ENCODE measurements at regions not wholly inside any gene's neighbourhood (a gene's known extent, or its start where the extent isn't known, plus 50 kb on each side); places are given as distances from the start of the nearest gene placed in this dataset.

DNA sequence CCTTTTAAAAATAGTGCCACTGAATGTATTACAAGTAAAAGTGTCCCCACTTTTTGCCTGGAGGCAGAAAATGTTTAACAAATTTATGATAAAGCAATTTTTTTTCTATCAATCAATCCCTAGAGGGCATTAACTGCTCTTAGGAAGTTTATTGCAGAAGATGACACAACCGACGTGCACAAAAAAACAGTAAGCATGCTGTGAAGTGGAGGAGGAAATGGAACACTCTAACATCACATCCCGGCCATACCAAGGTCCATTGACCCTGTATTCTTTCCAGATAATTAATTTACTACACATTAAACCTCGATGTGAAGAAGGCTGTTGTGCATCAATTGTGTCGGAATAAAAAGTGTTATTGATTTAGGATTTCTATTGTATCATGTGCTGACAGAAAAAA lies 264.9 kb upstream of the NR5A2 start:
- H3K9me3 ChIP-seq (ENCODE audit: control insufficient read depth in 2 of 2, low read length in 2 of 2), result peaks cover 0 to 4% of the 10 kb centered on the region in 2 donors
- no peak overlapping the region for H3K4me3 ChIP-seq (ENCODE audit: low read length in 2 of 2)
- no peak overlapping the region for H3K9ac ChIP-seq (ENCODE audit: low read length in 2 of 2)
- H3K4me1 ChIP-seq (ENCODE audit: control insufficient read depth, insufficient read depth, low read length), result no peaks in the 10 kb centered on the region
- no peaks in the 10 kb centered on the region for H3K36me3 ChIP-seq (ENCODE audit: control insufficient read depth in 2 of 2, insufficient read depth in 2 of 2, low read length in 2 of 2)
- no peak overlapping the region for H3K27ac ChIP-seq (ENCODE audit: low read length)
- no peaks in the 10 kb centered on the region for H3K27me3 ChIP-seq (ENCODE audit: control insufficient read depth in 1 of 2, insufficient read depth in 2 of 2, low read length in 2 of 2)

DNA sequence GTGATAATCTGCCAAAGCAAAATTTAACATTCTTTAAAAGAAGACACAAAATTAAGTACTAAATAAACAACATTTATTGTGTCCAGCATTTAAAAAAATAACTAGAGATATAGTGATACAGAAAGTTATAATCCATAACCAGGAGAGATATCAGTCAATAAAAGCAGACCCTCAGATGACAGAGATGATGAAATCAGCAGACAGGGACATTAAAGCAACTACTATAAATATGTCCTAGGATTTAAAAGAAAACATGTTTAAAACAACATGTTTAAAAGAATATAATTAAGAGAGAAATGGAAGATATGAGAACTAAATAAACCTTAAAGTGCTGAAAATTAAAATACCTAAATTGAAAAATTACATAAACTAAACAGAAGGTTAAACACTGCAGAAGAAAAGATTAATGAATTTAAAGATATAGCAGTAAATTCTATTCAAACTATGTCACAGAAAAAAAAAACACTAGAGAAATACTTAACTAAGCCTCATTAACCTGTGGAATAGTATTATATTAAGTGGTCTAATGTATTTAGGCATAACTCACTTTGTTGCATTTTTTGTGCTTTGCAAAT lies 261.2 kb upstream of the NR5A2 start:
- no peaks in the 10 kb centered on the region for H3K36me3 ChIP-seq (ENCODE audit: control insufficient read depth in 2 of 2, insufficient read depth in 2 of 2, low read length in 2 of 2)
- no peaks in the 10 kb centered on the region for H3K4me1 ChIP-seq (ENCODE audit: control insufficient read depth, insufficient read depth, low read length)
- H3K4me3 ChIP-seq (ENCODE audit: low read length in 2 of 2), result no peak overlapping the region
- no peak overlapping the region for H3K27ac ChIP-seq (ENCODE audit: low read length)
- H3K9ac ChIP-seq (ENCODE audit: low read length in 2 of 2), result no peak overlapping the region
- H3K27me3 ChIP-seq (ENCODE audit: control insufficient read depth in 1 of 2, insufficient read depth in 2 of 2, low read length in 2 of 2), result no peaks in the 10 kb centered on the region
- H3K9me3 ChIP-seq (ENCODE audit: control insufficient read depth in 2 of 2, low read length in 2 of 2), result peaks cover 0 to 4% of the 10 kb centered on the region in 2 donors

DNA sequence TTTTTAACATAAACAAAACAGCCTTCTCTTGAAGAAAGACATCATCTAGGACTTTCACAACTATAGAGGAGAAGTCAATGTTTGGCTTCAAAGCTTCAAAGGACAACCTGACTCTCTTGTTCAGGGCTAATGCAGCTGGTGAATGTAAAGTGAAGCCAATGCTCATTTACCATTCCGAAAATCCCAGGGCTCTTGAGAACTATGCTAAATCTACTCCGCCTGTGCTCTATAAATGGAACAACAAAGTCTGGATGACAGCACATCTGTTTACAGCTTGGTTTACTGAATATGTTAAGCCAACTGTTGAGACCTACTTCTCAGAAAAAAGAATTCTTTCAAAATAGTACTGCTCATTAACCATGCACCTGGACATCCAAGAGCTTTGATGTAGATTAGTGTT lies 259.8 kb upstream of the NR5A2 start:
- Histone ChIP-seq H3K36me3 (ENCODE audit: control insufficient read depth in 2 of 2, insufficient read depth in 2 of 2, low read length in 2 of 2) (no peaks in the 10 kb centered on the region), H3K9me3 (ENCODE audit: control insufficient read depth in 2 of 2, low read length in 2 of 2) (peaks cover 0 to 4% of the 10 kb centered on the region in 2 donors), H3K27ac (ENCODE audit: low read length) (no peak overlapping the region), H3K9ac (ENCODE audit: low read length in 2 of 2) (no peak overlapping the region), H3K27me3 (ENCODE audit: control insufficient read depth in 1 of 2, insufficient read depth in 2 of 2, low read length in 2 of 2) (no peaks in the 10 kb centered on the region), H3K4me1 (ENCODE audit: control insufficient read depth, insufficient read depth, low read length) (no peaks in the 10 kb centered on the region), H3K4me3 (ENCODE audit: low read length in 2 of 2) (no peak overlapping the region)

DNA sequence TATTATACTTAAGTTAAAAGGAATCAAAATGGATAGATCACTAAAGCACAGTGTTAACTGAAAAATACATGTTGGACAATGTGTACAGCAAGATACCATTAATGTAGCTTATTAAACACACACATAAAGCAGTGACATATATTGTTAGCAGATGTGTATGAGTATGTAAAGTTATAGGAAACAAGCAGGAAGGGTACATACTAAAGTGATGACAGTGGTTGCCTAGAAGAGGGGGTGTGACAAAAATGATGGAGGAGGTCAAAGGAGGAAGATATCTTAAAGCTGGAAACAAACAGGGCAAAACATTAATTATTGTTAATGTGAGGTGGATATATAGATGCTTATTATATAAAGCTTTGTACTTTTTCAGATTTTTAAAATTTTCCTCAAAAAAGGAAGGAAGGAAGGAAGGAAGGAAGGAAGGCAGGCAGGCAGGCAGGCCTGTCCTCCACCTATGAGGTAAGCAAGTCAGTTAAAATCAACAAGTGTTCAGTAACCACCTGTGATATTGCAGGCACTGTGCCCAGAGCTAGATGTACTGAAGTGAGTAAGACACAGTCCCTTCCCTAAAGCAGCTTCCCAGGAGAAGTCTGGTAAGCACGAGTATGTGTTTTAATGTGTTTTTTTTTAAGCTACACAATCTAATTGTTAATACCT lies 252.9 kb upstream of the NR5A2 start:
- Histone ChIP-seq H3K27me3 (ENCODE audit: control insufficient read depth in 1 of 2, insufficient read depth in 2 of 2, low read length in 2 of 2) (no peaks in the 10 kb centered on the region), H3K4me1 (ENCODE audit: control insufficient read depth, insufficient read depth, low read length) (no peaks in the 10 kb centered on the region), H3K36me3 (ENCODE audit: control insufficient read depth in 2 of 2, insufficient read depth in 2 of 2, low read length in 2 of 2) (no peaks in the 10 kb centered on the region), H3K27ac (ENCODE audit: low read length) (no peak overlapping the region), H3K4me3 (ENCODE audit: low read length in 2 of 2) (no peak overlapping the region), H3K9me3 (ENCODE audit: control insufficient read depth in 2 of 2, low read length in 2 of 2) (no peaks in the 10 kb centered on the region), H3K9ac (ENCODE audit: low read length in 2 of 2) (no peak overlapping the region)

GRCh38 chr1:199776768-199777497 lies 250.6 kb upstream of the NR5A2 start:
- H3K36me3 ChIP-seq (ENCODE audit: control insufficient read depth in 2 of 2, insufficient read depth in 2 of 2, low read length in 2 of 2), result no peaks in the 10 kb centered on the region
- H3K27ac ChIP-seq (ENCODE audit: low read length), result no peak overlapping the region
- H3K9me3 ChIP-seq (ENCODE audit: control insufficient read depth in 2 of 2, low read length in 2 of 2), result no peaks in the 10 kb centered on the region
- no peaks in the 10 kb centered on the region for H3K27me3 ChIP-seq (ENCODE audit: control insufficient read depth in 1 of 2, insufficient read depth in 2 of 2, low read length in 2 of 2)
- H3K9ac ChIP-seq (ENCODE audit: low read length in 2 of 2), result no peak overlapping the region
- no peaks in the 10 kb centered on the region for H3K4me1 ChIP-seq (ENCODE audit: control insufficient read depth, insufficient read depth, low read length)
- H3K4me3 ChIP-seq (ENCODE audit: low read length in 2 of 2), result no peak overlapping the region

DNA sequence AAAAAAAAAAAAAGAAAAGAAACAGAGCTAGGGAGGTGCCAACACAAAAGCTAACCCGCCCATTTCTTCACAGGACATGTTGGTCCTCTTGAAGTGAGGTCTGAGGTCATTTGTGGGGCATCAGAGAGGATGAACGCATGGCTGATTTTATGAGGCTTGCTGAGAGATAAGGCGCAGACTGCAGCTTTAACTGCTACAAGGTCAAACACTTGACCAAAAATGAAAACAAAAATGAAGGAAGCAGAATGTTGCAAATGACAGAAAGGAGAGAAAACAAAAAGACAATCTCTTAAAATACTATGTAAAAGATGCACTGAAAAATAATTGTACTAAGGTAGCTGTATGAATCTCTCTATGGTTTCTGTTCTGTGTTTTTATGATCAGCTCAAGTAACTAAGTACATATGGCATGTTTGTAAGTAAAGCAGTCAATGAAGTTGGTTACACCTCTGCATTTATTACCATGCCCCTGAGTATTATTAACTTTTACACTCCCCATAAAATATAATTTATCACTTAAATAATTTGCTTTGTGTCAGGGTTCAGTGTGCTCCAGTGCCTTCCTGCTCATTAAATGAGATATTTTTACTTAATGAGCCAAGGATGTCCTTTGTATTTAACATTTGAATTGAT lies 249.1 kb upstream of the NR5A2 start:
- no peaks in the 10 kb centered on the region for H3K9me3 ChIP-seq (ENCODE audit: control insufficient read depth in 2 of 2, low read length in 2 of 2)
- no peak overlapping the region for H3K9ac ChIP-seq (ENCODE audit: low read length in 2 of 2)
- H3K27me3 ChIP-seq (ENCODE audit: control insufficient read depth in 1 of 2, insufficient read depth in 2 of 2, low read length in 2 of 2), result no peaks in the 10 kb centered on the region
- no peaks in the 10 kb centered on the region for H3K36me3 ChIP-seq (ENCODE audit: control insufficient read depth in 2 of 2, insufficient read depth in 2 of 2, low read length in 2 of 2)
- no peak overlapping the region for H3K27ac ChIP-seq (ENCODE audit: low read length)
- H3K4me3 ChIP-seq (ENCODE audit: low read length in 2 of 2), result no peak overlapping the region
- H3K4me1 ChIP-seq (ENCODE audit: control insufficient read depth, insufficient read depth, low read length), result no peaks in the 10 kb centered on the region

GRCh38 chr1:199780091-199780490 lies 247.4 kb upstream of the NR5A2 start:
- no peaks in the 10 kb centered on the region for H3K9me3 ChIP-seq (ENCODE audit: control insufficient read depth in 2 of 2, low read length in 2 of 2)
- no peaks in the 10 kb centered on the region for H3K27me3 ChIP-seq (ENCODE audit: control insufficient read depth in 1 of 2, insufficient read depth in 2 of 2, low read length in 2 of 2)
- no peak overlapping the region for H3K4me3 ChIP-seq (ENCODE audit: low read length in 2 of 2)
- H3K9ac ChIP-seq (ENCODE audit: low read length in 2 of 2), result no peak overlapping the region
- no peaks in the 10 kb centered on the region for H3K4me1 ChIP-seq (ENCODE audit: control insufficient read depth, insufficient read depth, low read length)
- H3K27ac ChIP-seq (ENCODE audit: low read length), result no peak overlapping the region
- no peaks in the 10 kb centered on the region for H3K36me3 ChIP-seq (ENCODE audit: control insufficient read depth in 2 of 2, insufficient read depth in 2 of 2, low read length in 2 of 2)

DNA sequence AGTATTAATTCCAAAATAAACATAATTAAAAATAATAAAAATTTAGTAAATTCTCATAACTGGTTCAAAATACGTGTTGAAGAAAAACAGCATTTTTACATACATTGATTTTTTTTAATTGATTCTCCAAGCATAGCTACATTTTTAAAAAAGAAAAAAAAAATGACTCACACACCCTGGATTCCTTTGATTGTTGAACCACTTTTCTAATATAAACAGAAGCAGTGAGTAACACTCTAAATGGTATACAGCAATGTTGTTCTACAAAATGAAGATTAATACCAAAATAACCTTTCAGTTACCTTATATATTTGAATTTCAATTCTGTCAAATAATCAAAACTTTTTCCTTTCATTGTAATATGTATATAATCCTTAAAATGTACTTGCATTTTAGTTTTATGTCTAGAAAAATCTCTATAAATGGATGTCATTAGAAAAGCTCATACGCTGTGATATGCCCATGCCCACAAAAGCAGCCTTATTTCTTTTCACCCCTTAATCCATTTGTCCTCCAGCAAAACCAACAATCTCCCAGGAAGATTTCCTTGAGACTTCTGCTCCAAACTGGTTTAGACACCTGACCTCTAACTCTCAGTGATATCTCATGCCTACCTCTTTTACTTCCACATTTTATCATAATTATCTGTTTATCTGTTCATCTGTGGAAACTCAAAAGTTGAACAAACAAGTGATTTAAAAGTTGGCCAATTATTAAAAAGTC lies 246.4 kb upstream of the NR5A2 start:
- Histone ChIP-seq H3K9ac (ENCODE audit: low read length in 2 of 2) (no peak overlapping the region), H3K27ac (ENCODE audit: low read length) (no peak overlapping the region), H3K9me3 (ENCODE audit: control insufficient read depth in 2 of 2, low read length in 2 of 2) (no peaks in the 10 kb centered on the region), H3K36me3 (ENCODE audit: control insufficient read depth in 2 of 2, insufficient read depth in 2 of 2, low read length in 2 of 2) (no peaks in the 10 kb centered on the region), H3K4me1 (ENCODE audit: control insufficient read depth, insufficient read depth, low read length) (no peaks in the 10 kb centered on the region), H3K4me3 (ENCODE audit: low read length in 2 of 2) (no peak overlapping the region), H3K27me3 (ENCODE audit: control insufficient read depth in 1 of 2, insufficient read depth in 2 of 2, low read length in 2 of 2) (no peaks in the 10 kb centered on the region)

DNA sequence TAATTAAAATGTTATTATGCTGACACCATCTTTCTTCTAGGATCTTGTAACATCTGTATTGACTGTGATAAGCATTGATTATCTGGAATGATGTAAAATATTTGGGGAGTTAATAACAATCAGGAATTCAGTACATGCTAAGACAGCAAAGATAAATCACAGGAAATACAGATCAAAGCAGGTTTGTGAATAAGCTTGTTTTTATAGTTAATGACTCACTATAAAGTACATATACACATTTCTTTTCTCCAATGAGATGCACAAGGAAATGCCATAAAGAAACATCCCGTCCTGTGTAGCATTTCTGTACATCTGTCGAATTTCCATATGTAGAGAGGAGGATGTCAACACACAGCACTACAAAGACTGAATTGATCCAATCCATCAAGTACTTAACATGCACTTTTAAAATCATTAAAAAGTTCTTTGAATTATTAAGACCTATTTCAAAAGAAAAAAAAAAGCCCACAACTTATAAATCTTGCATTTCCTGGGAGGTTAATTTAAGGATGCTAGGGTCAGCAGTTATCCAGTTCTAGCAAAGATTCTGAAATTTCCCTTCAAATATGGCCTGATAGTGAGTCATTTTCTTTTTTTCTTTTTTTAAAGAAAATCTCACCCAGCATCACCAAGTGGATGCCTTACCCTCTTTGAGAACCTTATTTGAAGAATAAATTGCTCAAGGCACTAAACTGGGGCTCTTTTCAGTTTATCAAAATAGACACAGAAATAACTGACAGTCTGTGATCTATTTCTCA lies 243.2 kb upstream of the NR5A2 start:
- no peaks in the 10 kb centered on the region for H3K9me3 ChIP-seq (ENCODE audit: control insufficient read depth in 2 of 2, low read length in 2 of 2)
- no peaks in the 10 kb centered on the region for H3K27me3 ChIP-seq (ENCODE audit: control insufficient read depth in 1 of 2, insufficient read depth in 2 of 2, low read length in 2 of 2)
- no peaks in the 10 kb centered on the region for H3K4me1 ChIP-seq (ENCODE audit: control insufficient read depth, insufficient read depth, low read length)
- no peak overlapping the region for H3K4me3 ChIP-seq (ENCODE audit: low read length in 2 of 2)
- H3K27ac ChIP-seq (ENCODE audit: low read length), result no peak overlapping the region
- H3K9ac ChIP-seq (ENCODE audit: low read length in 2 of 2), result no peak overlapping the region
- H3K36me3 ChIP-seq (ENCODE audit: control insufficient read depth in 2 of 2, insufficient read depth in 2 of 2, low read length in 2 of 2), result no peaks in the 10 kb centered on the region

- Histone ChIP-seq H3K9me3 (ENCODE audit: control insufficient read depth in 2 of 2, low read length in 2 of 2) (no peaks in the 10 kb centered on the region), H3K4me1 (ENCODE audit: control insufficient read depth, insufficient read depth, low read length) (no peaks in the 10 kb centered on the region), H3K27ac (ENCODE audit: low read length) (no peak overlapping the region), H3K36me3 (ENCODE audit: control insufficient read depth in 2 of 2, insufficient read depth in 2 of 2, low read length in 2 of 2) (no peaks in the 10 kb centered on the region), H3K4me3 (ENCODE audit: low read length in 2 of 2) (no peak overlapping the region), H3K9ac (ENCODE audit: low read length in 2 of 2) (no peak overlapping the region), H3K27me3 (ENCODE audit: control insufficient read depth in 1 of 2, insufficient read depth in 2 of 2, low read length in 2 of 2) (no peaks in the 10 kb centered on the region)
Measured at GRCh38 chr1:199786695-199787094, 240.8 kb upstream of the NR5A2 start.

All from stomach smooth muscle (tissue), 2 donors.